Cardiac muscle cell (in vitro differentiated cells and primary cell): ENCODE measurements at regions not wholly inside any gene's neighbourhood (a gene's known extent, or its start where the extent isn't known, plus 50 kb on each side); places are given as distances from the start of the nearest gene placed in this dataset.
"Not testable (repeated sequence)": the region's sequence is repeated elsewhere in the genome, so short reads cannot be mapped to it uniquely, and the experiment has no call there.

ENCODE experiments used
- DNase-seq, 2 donors: peaks; one replicate each; pipeline versions ENCODE4 v3.0.0 to v3.0.0-alpha.2; 2010 to 2017; ENCODE audit warnings: low read depth in 1 of 2, low spot score in 1 of 2
- H3K27ac ChIP-seq: fragments of 200-600 bp; sonication (generic); 2 replicates; pipeline ENCODE4 v1.5.1; 2016
- H3K27me3 ChIP-seq: fragments of 200-600 bp; sonication (generic); 2 replicates; pipeline ENCODE4 v1.6.0; 2016; ENCODE audit warnings: control low read depth
- H3K36me3 ChIP-seq: fragments of 200-600 bp; sonication (generic); 2 replicates; pipeline ENCODE4 v1.5.1; 2016; ENCODE audit warnings: control low read depth
- H3K4me1 ChIP-seq: fragments of 200-600 bp; sonication (generic); 2 replicates; pipeline ENCODE4 v1.8.1; 2017; ENCODE audit warnings: low read depth, mild to moderate bottlenecking, mixed run types
- H3K4me3 ChIP-seq: fragments of 200-600 bp; sonication (generic); 2 replicates; pipeline ENCODE4 v1.5.1; 2016; ENCODE audit warnings: mild to moderate bottlenecking
- H3K9me3 ChIP-seq: fragments of 200-600 bp; sonication (generic); 2 replicates; pipeline ENCODE4 v1.5.1; 2017; ENCODE audit warnings: low read depth, mild to moderate bottlenecking, control low read depth
- CTCF ChIP-seq: IDR thresholded peaks from 2 replicates; pipeline ENCODE4 v1.5.1; 2012; ENCODE audit warnings: low read depth, mild to moderate bottlenecking, low read length

GRCh38 chr17:33952425-33952824 lies 302.7 kb upstream of the CCL2 start:
- Histone ChIP-seq H3K27ac (no peak overlapping the region), H3K4me1 (no peaks in the 10 kb centered on the region), H3K4me3 (no peak overlapping the region), H3K27me3 (no peaks in the 10 kb centered on the region), H3K9me3 (no peaks in the 10 kb centered on the region), H3K36me3 (no peaks in the 10 kb centered on the region)
- no peak for TF ChIP-seq CTCF
- no peak for DNase-seq

GRCh38 chr17:33954597-33954996 lies 300.5 kb upstream of the CCL2 start:
- Histone ChIP-seq H3K4me1 (no peaks in the 10 kb centered on the region), H3K36me3 (no peaks in the 10 kb centered on the region), H3K27me3 (no peaks in the 10 kb centered on the region), H3K27ac (no peak overlapping the region), H3K4me3 (no peak overlapping the region), H3K9me3 (no peaks in the 10 kb centered on the region)
- DNase-seq = no peak
- no peak for TF ChIP-seq CTCF

- Histone ChIP-seq H3K4me1 (no peaks in the 10 kb centered on the region), H3K4me3 (no peak overlapping the region), H3K27me3 (no peaks in the 10 kb centered on the region), H3K9me3 (no peaks in the 10 kb centered on the region), H3K36me3 (no peaks in the 10 kb centered on the region), H3K27ac (no peak overlapping the region)
- no peak for DNase-seq
- no peak for TF ChIP-seq CTCF
Observed at GRCh38 chr17:33955461-33955860, 299.6 kb upstream of the CCL2 start.

- not testable (repeated sequence) for H3K27me3 ChIP-seq, H3K9me3 ChIP-seq, DNase-seq, H3K27ac ChIP-seq, H3K36me3 ChIP-seq, H3K4me1 ChIP-seq, H3K4me3 ChIP-seq
Observed at GRCh38 chr17:33959098-33959497, 296.0 kb upstream of the CCL2 start.

GRCh38 chr17:33962857-33963655 lies 292.0 kb upstream of the CCL2 start:
- DNase-seq = no peak
- Histone ChIP-seq H3K36me3 (no peaks in the 10 kb centered on the region), H3K27ac (no peak overlapping the region), H3K4me3 (no peak overlapping the region), H3K9me3 (no peaks in the 10 kb centered on the region), H3K27me3 (no peaks in the 10 kb centered on the region), H3K4me1 (no peaks in the 10 kb centered on the region)
- no peak for TF ChIP-seq CTCF

GRCh38 chr17:33964344-33964979 lies 290.6 kb upstream of the CCL2 start:
- Histone ChIP-seq H3K4me1 (no peaks in the 10 kb centered on the region), H3K27ac (no peak overlapping the region), H3K4me3 (no peak overlapping the region), H3K27me3 (no peaks in the 10 kb centered on the region), H3K9me3 (no peaks in the 10 kb centered on the region), H3K36me3 (no peaks in the 10 kb centered on the region)
- TF ChIP-seq CTCF = no peak
- no peak for DNase-seq
